Body of pancreas (tissue), 4 donors: ENCODE measurements at regions not wholly inside any gene's neighbourhood (a gene's known extent, or its start where the extent isn't known, plus 50 kb on each side); places are given as distances from the start of the nearest gene placed in this dataset.

Source experiments
- POLR2A ChIP-seq, 3 donors: fragments of 450-650 bp; IDR thresholded peaks; one replicate each; pipeline ENCODE4 v1.6.1; 2016; ENCODE audit warnings: antibody characterized with exemption in 3 of 3, mild to moderate bottlenecking in 2 of 3
- TF ChIP-seq, protein P1 (sequence below), 7 experiments: fragments of 450-650 bp in 4 of 7; fragments of 200-600 bp in 3 of 7; sonication (generic) in 3 of 7; IDR thresholded peaks; one replicate each; pipeline ENCODE4 v1.5.1; 2016 to 2019; ENCODE audit warnings: antibody characterized with exemption in 7 of 7

DNA sequence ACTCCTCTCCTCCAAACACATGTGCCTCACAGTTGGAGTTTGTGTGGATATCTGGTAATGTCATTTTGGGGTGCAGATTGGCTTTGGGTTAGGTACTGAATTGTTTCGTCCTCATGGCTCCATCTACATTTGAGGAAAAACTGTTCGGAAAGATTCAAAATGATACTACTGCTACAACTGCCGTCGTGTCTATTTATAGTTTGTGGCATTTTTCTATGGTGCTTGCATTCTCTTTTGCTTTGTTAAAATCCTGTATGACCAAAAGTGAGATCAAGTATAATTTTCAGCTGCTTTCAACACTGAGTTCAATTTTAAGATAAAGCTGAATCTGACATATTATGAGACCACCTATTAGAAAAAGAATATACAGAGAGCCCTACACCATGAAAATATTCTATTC lies 176.3 kb upstream of the DSEL start:
- TF ChIP-seq, protein P1, sequence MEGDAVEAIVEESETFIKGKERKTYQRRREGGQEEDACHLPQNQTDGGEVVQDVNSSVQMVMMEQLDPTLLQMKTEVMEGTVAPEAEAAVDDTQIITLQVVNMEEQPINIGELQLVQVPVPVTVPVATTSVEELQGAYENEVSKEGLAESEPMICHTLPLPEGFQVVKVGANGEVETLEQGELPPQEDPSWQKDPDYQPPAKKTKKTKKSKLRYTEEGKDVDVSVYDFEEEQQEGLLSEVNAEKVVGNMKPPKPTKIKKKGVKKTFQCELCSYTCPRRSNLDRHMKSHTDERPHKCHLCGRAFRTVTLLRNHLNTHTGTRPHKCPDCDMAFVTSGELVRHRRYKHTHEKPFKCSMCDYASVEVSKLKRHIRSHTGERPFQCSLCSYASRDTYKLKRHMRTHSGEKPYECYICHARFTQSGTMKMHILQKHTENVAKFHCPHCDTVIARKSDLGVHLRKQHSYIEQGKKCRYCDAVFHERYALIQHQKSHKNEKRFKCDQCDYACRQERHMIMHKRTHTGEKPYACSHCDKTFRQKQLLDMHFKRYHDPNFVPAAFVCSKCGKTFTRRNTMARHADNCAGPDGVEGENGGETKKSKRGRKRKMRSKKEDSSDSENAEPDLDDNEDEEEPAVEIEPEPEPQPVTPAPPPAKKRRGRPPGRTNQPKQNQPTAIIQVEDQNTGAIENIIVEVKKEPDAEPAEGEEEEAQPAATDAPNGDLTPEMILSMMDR (IDR thresholded peaks at IDR 0.05), result no peak
- no peak for TF ChIP-seq POLR2A (IDR thresholded peaks at IDR 0.05)
